HG03439 (cell line): ENCODE measurements at regions not wholly inside any gene's neighbourhood (a gene's known extent, or its start where the extent isn't known, plus 50 kb on each side); places are given as distances from the start of the nearest gene placed in this dataset.
"Not testable (repeated sequence)": the region's sequence is repeated elsewhere in the genome, so short reads cannot be mapped to it uniquely, and the experiment has no call there.

Experiments
- ATAC-seq: cut with Tn5 transposase; IDR thresholded peaks from one replicate; pipeline ENCODE4 v1.9.1; 2021; ENCODE audit warnings: mild to moderate bottlenecking, moderate library complexity; ENCODE audit not compliant: unreplicated experiment

- ATAC-seq = not testable (repeated sequence)
Measured at GRCh38 chr11:100409267-100409666, 277.8 kb upstream of the ARHGAP42 start.

GRCh38 chr11:100419518-100419917 lies 267.6 kb upstream of the ARHGAP42 start:
- no peak for ATAC-seq

GRCh38 chr11:100434821-100435641 lies 252.1 kb upstream of the ARHGAP42 start:
- ATAC-seq = no peak

- ATAC-seq = no peak
Measured at GRCh38 chr11:100438376-100438775, 248.7 kb upstream of the ARHGAP42 start.

- no peak for ATAC-seq
Measured at GRCh38 chr11:100441086-100441485, 246.0 kb upstream of the ARHGAP42 start.

- no peak for ATAC-seq
Measured at GRCh38 chr11:100442017-100442416, 245.1 kb upstream of the ARHGAP42 start.

GRCh38 chr11:100445231-100445735 lies 241.8 kb upstream of the ARHGAP42 start:
- no peak for ATAC-seq

GRCh38 chr11:100451801-100452460 lies 235.2 kb upstream of the ARHGAP42 start:
- ATAC-seq = not testable (repeated sequence)

- no peak for ATAC-seq
Measured at GRCh38 chr11:100459811-100460210, 227.3 kb upstream of the ARHGAP42 start.

- no peak for ATAC-seq
Measured at GRCh38 chr11:100460426-100460825, 226.7 kb upstream of the ARHGAP42 start.

- ATAC-seq = no peak
Measured at GRCh38 chr11:100467821-100468508, 219.1 kb upstream of the ARHGAP42 start.

- ATAC-seq = no peak
Measured at GRCh38 chr11:100469835-100470234, 217.3 kb upstream of the ARHGAP42 start.

GRCh38 chr11:100472727-100473389 lies 214.2 kb upstream of the ARHGAP42 start:
- ATAC-seq = no peak

- ATAC-seq = no peak
Measured at GRCh38 chr11:100473390-100473740, 213.7 kb upstream of the ARHGAP42 start.

- ATAC-seq = no peak
Measured at GRCh38 chr11:100484948-100485347, 202.1 kb upstream of the ARHGAP42 start.

GRCh38 chr11:100498780-100499179 lies 188.3 kb upstream of the ARHGAP42 start:
- ATAC-seq = no peak

- ATAC-seq = no peak
Measured at GRCh38 chr11:100501450-100501849, 185.6 kb upstream of the ARHGAP42 start.

- ATAC-seq = no peak
Measured at GRCh38 chr11:100512475-100512874, 174.6 kb upstream of the ARHGAP42 start.

GRCh38 chr11:100515087-100515486 lies 172.0 kb upstream of the ARHGAP42 start:
- no peak for ATAC-seq

GRCh38 chr11:100525197-100525596 lies 161.9 kb upstream of the ARHGAP42 start:
- ATAC-seq = no peak

GRCh38 chr11:100525635-100526034 lies 161.5 kb upstream of the ARHGAP42 start:
- ATAC-seq = no peak
